ENCODE measurements at regions not wholly inside any gene's neighbourhood (a gene's known extent, or its start where the extent isn't known, plus 50 kb on each side); places are given as distances from the start of the nearest gene placed in this dataset.

DNA sequence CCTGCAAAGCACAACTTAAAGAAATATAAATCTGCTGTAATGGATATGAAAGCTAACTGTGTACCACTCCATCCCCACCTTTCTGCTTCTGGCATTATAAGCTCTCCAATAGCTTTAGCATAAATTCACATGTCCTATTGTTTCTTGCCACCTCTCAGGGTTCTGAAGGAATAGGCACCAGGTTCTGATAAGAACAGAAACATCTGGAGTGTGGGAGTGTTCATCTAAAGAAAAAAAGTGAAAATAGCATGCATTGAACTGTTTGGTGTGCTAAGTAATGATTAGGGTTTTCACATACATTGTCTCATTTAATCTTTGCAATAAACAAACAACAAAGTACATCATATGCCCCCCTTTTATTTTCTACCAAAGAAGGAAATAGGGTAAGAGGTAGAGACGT is 72.3 kb downstream of the FAM76B start:
- Mint-ChIP-seq H3K36me3 (no peaks in the 10 kb centered on the region), H3K4me3 (no peak overlapping the region), H3K27ac (peak overlapping the region in 2 of 3 donors; percentile 8 to 28), H3K27me3 (no peaks in the 10 kb centered on the region), H3K9me3 (peaks cover 0 to 3% (median 0%) of the 10 kb centered on the region in 7 donors), H3K4me1 (peaks cover 43 to 66% (median 57%) of the 10 kb centered on the region in 4 donors)
- Histone ChIP-seq H3K9me3 (ENCODE audit: control insufficient read depth in 2 of 2, low read length in 2 of 2) (no peaks in the 10 kb centered on the region), H3K27me3 (ENCODE audit: control insufficient read depth, insufficient read depth, low read length) (no peaks in the 10 kb centered on the region), H3K4me3 (ENCODE audit: low read depth, low read length) (no peak overlapping the region), H3K27ac (ENCODE audit: insufficient read depth, low read length, poor library complexity, severe bottlenecking) (no peak overlapping the region), H3K36me3 (ENCODE audit: control insufficient read depth, insufficient read depth, low read length) (no peaks in the 10 kb centered on the region), H3K4me1 (ENCODE audit: control insufficient read depth, insufficient read depth, low read length, poor library complexity, severe bottlenecking) (peaks cover 38% of the 10 kb centered on the region)
- ATAC-seq (ENCODE audit: low read depth in 2 of 2): no peak
- no peak for DNase-seq

GRCh38 chr11:95716266-95716665 is 73.3 kb downstream of the FAM76B start:
- Histone ChIP-seq H3K9me3 (ENCODE audit: control insufficient read depth in 2 of 2, low read length in 2 of 2) (no peaks in the 10 kb centered on the region), H3K27ac (ENCODE audit: insufficient read depth, low read length, poor library complexity, severe bottlenecking) (peak overlapping the region; percentile 25), H3K4me3 (ENCODE audit: low read depth, low read length) (peak overlapping the region; percentile 54), H3K4me1 (ENCODE audit: control insufficient read depth, insufficient read depth, low read length, poor library complexity, severe bottlenecking) (peaks cover 43% of the 10 kb centered on the region), H3K27me3 (ENCODE audit: control insufficient read depth, insufficient read depth, low read length) (no peaks in the 10 kb centered on the region), H3K36me3 (ENCODE audit: control insufficient read depth, insufficient read depth, low read length) (no peaks in the 10 kb centered on the region)
- no peaks in the 10 kb centered on the region for H3K36me3 Mint-ChIP-seq
- peak overlapping the region; percentile 42 to 89 (median 86) for H3K27ac Mint-ChIP-seq
- peaks cover 50 to 69% (median 60%) of the 10 kb centered on the region in 4 donors for H3K4me1 Mint-ChIP-seq
- peak overlapping the region; percentile 10 to 54 (median 50) for H3K4me3 Mint-ChIP-seq
- ATAC-seq (ENCODE audit: low read depth in 2 of 2) (no peak), DNase-seq (no peak)
- no peaks in the 10 kb centered on the region for H3K27me3 Mint-ChIP-seq
- H3K9me3 Mint-ChIP-seq: peaks cover 0 to 3% (median 0%) of the 10 kb centered on the region in 7 donors

DNA sequence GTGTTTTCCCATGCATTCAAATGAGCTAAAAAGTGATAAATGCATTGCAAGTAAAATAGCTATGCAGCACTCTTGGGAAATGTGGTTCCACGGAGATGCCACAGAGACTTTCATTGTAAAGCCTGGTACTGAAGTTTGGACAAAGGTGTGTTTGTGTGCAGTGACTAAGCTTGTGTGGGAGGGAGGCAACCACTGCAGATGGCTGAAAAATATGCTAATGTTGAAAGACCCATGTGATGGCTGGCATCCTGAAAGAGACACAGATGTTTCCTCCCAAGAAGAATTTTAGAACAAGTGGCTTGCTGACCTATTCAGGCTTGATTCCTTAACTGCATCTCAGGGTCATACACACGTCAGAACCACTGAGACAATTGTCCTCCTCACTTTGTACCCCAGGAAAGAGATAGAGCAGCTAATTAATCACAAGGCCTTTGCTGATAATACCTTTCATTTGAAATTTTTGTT is 73.8 kb downstream of the FAM76B start:
- peak overlapping the region; percentile 42 to 89 (median 86) for H3K27ac Mint-ChIP-seq
- peak overlapping the region; percentile 54 for H3K4me3 ChIP-seq (ENCODE audit: low read depth, low read length)
- DNase-seq: peak in 2 of 3 donors; percentile 9 to 77
- peak overlapping the region; percentile 0 to 54 (median 50) for H3K4me3 Mint-ChIP-seq
- H3K36me3 Mint-ChIP-seq: no peaks in the 10 kb centered on the region
- peak overlapping the region; percentile 25 for H3K27ac ChIP-seq (ENCODE audit: insufficient read depth, low read length, poor library complexity, severe bottlenecking)
- no peaks in the 10 kb centered on the region for H3K27me3 ChIP-seq (ENCODE audit: control insufficient read depth, insufficient read depth, low read length)
- no peaks in the 10 kb centered on the region for H3K9me3 ChIP-seq (ENCODE audit: control insufficient read depth in 2 of 2, low read length in 2 of 2)
- peaks cover 0 to 3% (median 0%) of the 10 kb centered on the region in 7 donors for H3K9me3 Mint-ChIP-seq
- H3K27me3 Mint-ChIP-seq: no peaks in the 10 kb centered on the region
- peaks cover 42% of the 10 kb centered on the region for H3K4me1 ChIP-seq (ENCODE audit: control insufficient read depth, insufficient read depth, low read length, poor library complexity, severe bottlenecking)
- H3K36me3 ChIP-seq (ENCODE audit: control insufficient read depth, insufficient read depth, low read length): no peaks in the 10 kb centered on the region
- H3K4me1 Mint-ChIP-seq: peaks cover 50 to 69% (median 59%) of the 10 kb centered on the region in 4 donors
- ATAC-seq (ENCODE audit: low read depth in 2 of 2): peak; percentile 78 to 83

- Histone ChIP-seq H3K4me1 (ENCODE audit: control insufficient read depth, insufficient read depth, low read length, poor library complexity, severe bottlenecking) (peaks cover 35% of the 10 kb centered on the region), H3K27ac (ENCODE audit: insufficient read depth, low read length, poor library complexity, severe bottlenecking) (peak overlapping the region; percentile 25), H3K9me3 (ENCODE audit: control insufficient read depth in 2 of 2, low read length in 2 of 2) (no peaks in the 10 kb centered on the region), H3K4me3 (ENCODE audit: low read depth, low read length) (peak overlapping the region; percentile 54), H3K36me3 (ENCODE audit: control insufficient read depth, insufficient read depth, low read length) (no peaks in the 10 kb centered on the region), H3K27me3 (ENCODE audit: control insufficient read depth, insufficient read depth, low read length) (no peaks in the 10 kb centered on the region)
- H3K27ac Mint-ChIP-seq: peak overlapping the region; percentile 42 to 89 (median 86)
- no peak for ATAC-seq (ENCODE audit: low read depth in 2 of 2)
- no peaks in the 10 kb centered on the region for H3K36me3 Mint-ChIP-seq
- H3K4me3 Mint-ChIP-seq: peak overlapping the region; percentile 4 to 54 (median 50)
- no peaks in the 10 kb centered on the region for H3K27me3 Mint-ChIP-seq
- H3K9me3 Mint-ChIP-seq: peaks cover 0 to 3% (median 0%) of the 10 kb centered on the region in 7 donors
- DNase-seq: no peak
- H3K4me1 Mint-ChIP-seq: peaks cover 43 to 62% (median 55%) of the 10 kb centered on the region in 4 donors
These were observed 74.5 kb downstream of the FAM76B start for GRCh38 chr11:95714843-95715776.

DNA sequence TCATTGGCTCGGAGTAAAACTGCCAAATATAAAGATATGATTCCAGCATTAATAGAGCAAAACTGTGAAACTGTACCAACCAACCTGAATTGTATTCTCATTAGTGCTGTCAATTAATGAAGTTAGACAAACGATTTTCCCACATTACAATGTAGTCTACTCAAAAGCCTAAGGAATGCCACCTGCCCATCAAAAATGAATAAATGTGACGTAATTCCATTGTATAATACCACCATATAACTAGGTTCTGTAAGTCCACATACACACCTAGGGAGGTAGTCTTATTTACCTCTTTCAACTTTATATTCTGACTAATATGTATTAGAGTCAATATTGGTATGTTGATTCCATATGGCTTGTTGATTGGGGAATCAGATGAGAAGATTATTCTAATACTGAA is 76.2 kb downstream of the FAM76B start:
- Mint-ChIP-seq H3K4me3 (no peak overlapping the region), H3K27me3 (no peaks in the 10 kb centered on the region), H3K4me1 (peaks cover 34 to 51% (median 47%) of the 10 kb centered on the region in 4 donors), H3K9me3 (peaks cover 0 to 3% (median 0%) of the 10 kb centered on the region in 7 donors), H3K36me3 (no peaks in the 10 kb centered on the region), H3K27ac (no peak overlapping the region)
- no peaks in the 10 kb centered on the region for H3K27me3 ChIP-seq (ENCODE audit: control insufficient read depth, insufficient read depth, low read length)
- no peak overlapping the region for H3K27ac ChIP-seq (ENCODE audit: insufficient read depth, low read length, poor library complexity, severe bottlenecking)
- no peaks in the 10 kb centered on the region for H3K9me3 ChIP-seq (ENCODE audit: control insufficient read depth in 2 of 2, low read length in 2 of 2)
- H3K36me3 ChIP-seq (ENCODE audit: control insufficient read depth, insufficient read depth, low read length): no peaks in the 10 kb centered on the region
- H3K4me3 ChIP-seq (ENCODE audit: low read depth, low read length): no peak overlapping the region
- no peak for DNase-seq
- H3K4me1 ChIP-seq (ENCODE audit: control insufficient read depth, insufficient read depth, low read length, poor library complexity, severe bottlenecking): peaks cover 28% of the 10 kb centered on the region
- ATAC-seq (ENCODE audit: low read depth in 2 of 2): no peak

DNA sequence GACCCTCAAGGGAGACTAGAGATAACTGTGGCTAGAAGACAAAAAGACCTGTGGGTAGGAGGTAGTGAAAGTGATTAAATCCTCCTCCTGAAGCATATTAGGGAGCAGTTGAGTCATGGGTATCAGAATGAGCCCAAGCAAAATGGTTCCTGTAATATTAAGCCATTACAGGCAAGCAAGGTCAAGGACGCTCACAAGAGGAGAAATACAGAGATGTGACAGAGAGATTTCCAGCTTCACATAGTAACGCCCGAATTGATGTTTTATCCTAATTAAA is 77.7 kb downstream of the FAM76B start:
- peak overlapping the region; percentile 48 for H3K4me3 ChIP-seq (ENCODE audit: low read depth, low read length)
- no peaks in the 10 kb centered on the region for H3K27me3 ChIP-seq (ENCODE audit: control insufficient read depth, insufficient read depth, low read length)
- Mint-ChIP-seq H3K27me3 (no peaks in the 10 kb centered on the region), H3K4me3 (peak overlapping the region; percentile 4 to 69 (median 39)), H3K36me3 (no peaks in the 10 kb centered on the region), H3K4me1 (peaks cover 27 to 43% (median 35%) of the 10 kb centered on the region in 4 donors), H3K9me3 (peaks cover 0 to 3% (median 0%) of the 10 kb centered on the region in 7 donors), H3K27ac (peak overlapping the region; percentile 34 to 80 (median 52))
- ATAC-seq (ENCODE audit: low read depth in 2 of 2) (no peak), DNase-seq (no peak)
- peaks cover 28% of the 10 kb centered on the region for H3K4me1 ChIP-seq (ENCODE audit: control insufficient read depth, insufficient read depth, low read length, poor library complexity, severe bottlenecking)
- H3K36me3 ChIP-seq (ENCODE audit: control insufficient read depth, insufficient read depth, low read length): no peaks in the 10 kb centered on the region
- peak overlapping the region; percentile 2 for H3K27ac ChIP-seq (ENCODE audit: insufficient read depth, low read length, poor library complexity, severe bottlenecking)
- no peaks in the 10 kb centered on the region for H3K9me3 ChIP-seq (ENCODE audit: control insufficient read depth in 2 of 2, low read length in 2 of 2)

DNA sequence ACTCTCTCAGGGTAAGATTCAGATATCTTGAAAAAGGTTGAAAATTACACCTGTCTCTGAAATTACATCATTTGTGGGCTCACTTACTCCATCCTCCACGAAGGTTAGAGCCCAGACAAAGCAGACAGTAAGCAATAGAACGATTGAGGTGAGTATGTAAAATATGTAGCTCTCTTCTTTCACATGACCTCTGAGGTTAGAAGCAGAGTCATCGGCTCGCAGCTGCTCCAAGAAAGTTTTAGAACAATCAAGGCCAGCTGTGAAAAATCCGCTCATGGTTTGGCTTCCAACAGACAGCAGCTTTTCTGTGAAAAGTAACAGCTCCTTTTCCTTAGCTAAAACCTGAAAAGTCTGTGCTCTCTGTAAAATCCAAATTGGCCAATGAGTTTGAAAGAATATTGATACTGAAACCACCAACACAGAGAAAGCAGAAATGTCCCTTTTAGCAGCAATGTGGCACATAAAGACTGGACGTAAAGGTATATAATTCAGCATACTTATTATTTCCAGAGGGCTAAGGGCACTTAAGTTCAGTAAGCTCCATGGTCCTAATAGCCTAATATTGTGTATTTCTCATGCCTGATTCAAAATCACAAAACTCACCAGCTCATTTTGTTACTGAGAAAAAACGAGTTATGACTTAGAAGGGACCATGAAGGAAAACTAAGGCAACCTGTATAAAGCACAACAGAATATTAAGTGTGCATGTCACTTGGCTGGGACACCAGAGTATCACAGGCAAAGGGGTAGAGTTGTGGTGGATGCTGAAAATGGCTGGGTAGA is 78.2 kb downstream of the FAM76B start:
- Mint-ChIP-seq H3K4me1 (peaks cover 25 to 41% (median 35%) of the 10 kb centered on the region in 4 donors), H3K36me3 (no peaks in the 10 kb centered on the region), H3K4me3 (peak overlapping the region; percentile 4 to 69 (median 39)), H3K27me3 (no peaks in the 10 kb centered on the region), H3K27ac (peak overlapping the region; percentile 52 to 82 (median 80)), H3K9me3 (peaks cover 0 to 2% (median 0%) of the 10 kb centered on the region in 7 donors)
- peak overlapping the region; percentile 2 for H3K27ac ChIP-seq (ENCODE audit: insufficient read depth, low read length, poor library complexity, severe bottlenecking)
- ATAC-seq (ENCODE audit: low read depth in 2 of 2) (peak; percentile 58 to 67), DNase-seq (peak in 1 of 3 donors; percentile 63)
- no peaks in the 10 kb centered on the region for H3K36me3 ChIP-seq (ENCODE audit: control insufficient read depth, insufficient read depth, low read length)
- peaks cover 25% of the 10 kb centered on the region for H3K4me1 ChIP-seq (ENCODE audit: control insufficient read depth, insufficient read depth, low read length, poor library complexity, severe bottlenecking)
- H3K4me3 ChIP-seq (ENCODE audit: low read depth, low read length): peak overlapping the region; percentile 48
- no peaks in the 10 kb centered on the region for H3K9me3 ChIP-seq (ENCODE audit: control insufficient read depth in 2 of 2, low read length in 2 of 2)
- H3K27me3 ChIP-seq (ENCODE audit: control insufficient read depth, insufficient read depth, low read length): no peaks in the 10 kb centered on the region

All from CD4-positive, CD25-positive, alpha-beta regulatory T cell (primary cell).